Activated CD4-positive, alpha-beta T cell treated with anti-CD3 and anti-CD28 coated beads, Interleukin-2, amount 50 U/mL, for 48 hours (primary cell): ENCODE measurements at regions not wholly inside any gene's neighbourhood (a gene's known extent, or its start where the extent isn't known, plus 50 kb on each side); places are given as distances from the start of the nearest gene placed in this dataset.
"Not testable (repeated sequence)": the region's sequence is repeated elsewhere in the genome, so short reads cannot be mapped to it uniquely, and the experiment has no call there.

Source experiments
- DNase-seq, 2 experiments: peaks; one replicate each; pipeline ENCODE4 v3.0.0-alpha.2; 2020

DNA sequence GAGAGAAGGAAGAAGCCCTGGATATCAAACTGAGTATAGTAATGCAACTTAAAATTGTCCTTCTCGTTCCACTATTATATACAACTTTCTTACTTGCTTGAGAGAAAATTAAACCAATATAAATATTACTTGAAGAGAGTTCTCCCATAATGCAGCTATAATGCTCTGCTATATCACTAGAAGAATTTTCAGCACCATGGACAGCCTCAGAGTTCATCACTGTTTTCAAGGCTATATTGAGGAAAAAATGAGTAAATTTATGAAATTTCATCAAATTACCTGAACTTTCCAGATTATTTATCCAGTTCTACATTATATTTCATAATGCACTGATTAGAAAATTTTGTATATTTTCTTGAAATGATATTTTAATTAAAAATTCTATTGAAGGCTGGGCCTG, 1053.5 kb upstream of the FAM98A start:
- DNase-seq, result no peak

DNA sequence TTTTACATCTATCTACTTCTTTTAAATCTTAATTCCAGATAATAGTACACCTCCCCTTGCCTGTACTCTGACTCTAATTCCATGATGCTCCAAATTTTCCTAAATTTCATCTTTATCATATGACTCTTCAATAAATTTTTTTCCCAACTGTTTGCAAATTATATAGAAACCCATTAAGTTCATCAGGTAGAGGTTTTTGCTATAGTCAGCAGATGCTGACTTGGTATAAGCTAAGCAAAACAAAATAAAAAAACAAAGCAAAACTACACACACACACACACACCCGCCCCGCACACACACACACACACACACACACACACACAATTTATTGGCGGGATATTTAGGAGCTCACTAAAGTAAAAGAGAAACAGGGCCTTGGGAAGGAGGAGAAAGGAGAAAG, 1047.8 kb upstream of the FAM98A start:
- no peak for DNase-seq

- no peak for DNase-seq
Measured at GRCh38 chr2:34632327-34632726, 1033.2 kb upstream of the FAM98A start.

DNA sequence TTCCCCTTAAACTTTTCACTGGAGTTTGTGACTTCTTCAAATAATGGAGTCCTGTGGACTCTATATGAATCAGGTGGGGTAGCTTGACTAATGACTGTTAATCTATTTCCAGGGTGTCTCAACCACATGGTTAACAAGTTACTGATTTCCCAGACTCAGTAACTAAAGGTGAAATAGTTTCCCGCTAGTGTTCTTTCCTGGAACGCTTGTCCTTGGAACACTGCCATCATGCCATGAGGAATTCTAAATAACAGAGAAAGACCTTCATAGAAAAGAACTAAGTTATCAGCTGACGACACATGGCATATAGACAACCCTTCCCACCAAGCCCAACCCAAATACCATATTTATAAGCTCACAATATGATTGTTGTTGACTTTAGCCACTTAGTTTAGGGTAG, 1027.9 kb upstream of the FAM98A start:
- DNase-seq, result no peak

- DNase-seq, result no peak
Measured at GRCh38 chr2:34604164-34604563, 1005.1 kb upstream of the FAM98A start.

DNA sequence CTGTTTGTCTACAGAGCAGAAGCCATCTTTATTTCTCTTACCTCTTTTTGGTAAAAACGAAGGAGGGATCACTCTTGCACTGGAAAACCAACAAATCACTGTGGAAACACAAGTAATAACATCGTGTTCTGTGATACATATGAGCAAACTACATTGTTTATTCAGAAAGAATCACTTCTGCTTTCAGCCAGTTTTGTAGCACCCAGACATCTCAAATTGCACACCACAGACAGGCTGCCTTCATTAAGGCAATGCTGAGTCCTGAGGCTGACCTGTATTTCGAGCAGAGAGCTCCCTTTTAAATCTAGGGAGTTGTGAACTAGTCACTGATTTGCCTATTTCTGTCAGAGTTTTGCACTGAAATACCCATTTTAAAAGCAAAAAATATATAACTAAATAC, 1003.2 kb upstream of the FAM98A start:
- DNase-seq, result no peak

- no peak for DNase-seq
Measured at GRCh38 chr2:34601561-34601960, 1002.5 kb upstream of the FAM98A start.

- DNase-seq, result no peak
Measured at GRCh38 chr2:34578641-34579040, 979.5 kb upstream of the FAM98A start.

DNA sequence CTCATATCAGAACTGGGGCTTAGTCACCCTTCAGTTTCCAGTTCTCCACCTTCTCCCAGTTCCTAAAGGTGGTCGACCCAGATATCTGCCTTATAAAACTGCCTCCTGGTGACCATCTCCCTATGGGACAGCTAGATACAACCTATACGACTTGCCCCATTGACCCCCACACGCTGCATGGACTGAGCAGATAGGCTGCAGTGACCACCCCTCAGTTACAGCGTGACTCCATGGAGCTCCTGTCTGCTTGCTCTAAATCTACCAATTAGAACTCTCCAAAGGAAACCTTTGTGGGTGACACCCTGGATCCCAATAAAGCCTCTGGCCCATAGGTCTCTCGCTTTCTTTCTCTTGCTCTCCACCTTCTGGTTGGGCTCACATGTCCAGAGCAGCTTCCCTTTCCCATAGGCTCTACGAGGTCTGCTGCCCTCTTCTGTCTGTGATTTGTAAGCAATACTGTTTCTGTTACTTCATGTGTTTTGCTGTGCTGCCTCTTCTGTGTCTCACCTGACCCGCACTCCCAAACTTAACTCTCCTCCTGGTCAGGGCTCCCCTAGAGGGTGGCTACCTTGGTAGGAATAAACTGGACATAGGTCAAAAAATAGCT, 971.3 kb upstream of the FAM98A start:
- no peak for DNase-seq

DNA sequence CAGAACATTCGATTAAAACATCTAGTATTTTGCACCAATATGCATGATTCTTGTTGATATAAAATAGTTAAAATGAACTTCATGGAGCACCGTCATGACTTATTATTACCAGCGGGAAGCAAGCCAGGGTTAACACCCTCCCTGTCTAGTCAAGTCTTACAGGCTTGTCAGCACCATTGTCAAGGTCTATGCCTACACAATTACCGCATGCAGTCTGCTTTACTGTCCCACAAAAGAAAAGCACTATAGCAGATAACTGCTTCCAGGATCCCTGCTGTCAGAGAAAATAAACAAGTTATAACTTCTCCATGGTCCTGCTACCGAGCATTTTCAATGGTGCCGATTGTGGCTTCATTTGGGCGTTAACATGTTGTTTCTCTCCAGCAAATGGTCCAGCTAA, 968.0 kb upstream of the FAM98A start:
- no peak for DNase-seq

DNA sequence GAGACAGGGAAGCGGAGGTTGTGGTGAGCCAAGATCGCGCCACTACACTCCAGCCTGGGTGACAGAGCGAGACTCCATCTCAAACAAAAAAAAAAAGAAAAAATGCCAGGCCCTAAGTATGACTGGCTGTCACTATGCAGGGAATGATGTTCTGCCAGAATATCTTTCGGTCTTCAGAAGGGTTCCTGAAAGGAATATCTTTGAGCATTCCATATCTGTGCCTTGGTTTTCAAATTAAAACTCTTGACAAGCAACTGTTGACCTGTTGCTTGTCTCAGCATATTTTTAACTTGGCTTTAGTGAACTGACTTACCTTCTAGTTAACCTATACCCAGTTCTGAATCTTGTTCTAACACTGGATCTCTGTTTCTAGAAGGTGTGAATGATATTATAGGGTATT, 953.2 kb upstream of the FAM98A start:
- no peak for DNase-seq

DNA sequence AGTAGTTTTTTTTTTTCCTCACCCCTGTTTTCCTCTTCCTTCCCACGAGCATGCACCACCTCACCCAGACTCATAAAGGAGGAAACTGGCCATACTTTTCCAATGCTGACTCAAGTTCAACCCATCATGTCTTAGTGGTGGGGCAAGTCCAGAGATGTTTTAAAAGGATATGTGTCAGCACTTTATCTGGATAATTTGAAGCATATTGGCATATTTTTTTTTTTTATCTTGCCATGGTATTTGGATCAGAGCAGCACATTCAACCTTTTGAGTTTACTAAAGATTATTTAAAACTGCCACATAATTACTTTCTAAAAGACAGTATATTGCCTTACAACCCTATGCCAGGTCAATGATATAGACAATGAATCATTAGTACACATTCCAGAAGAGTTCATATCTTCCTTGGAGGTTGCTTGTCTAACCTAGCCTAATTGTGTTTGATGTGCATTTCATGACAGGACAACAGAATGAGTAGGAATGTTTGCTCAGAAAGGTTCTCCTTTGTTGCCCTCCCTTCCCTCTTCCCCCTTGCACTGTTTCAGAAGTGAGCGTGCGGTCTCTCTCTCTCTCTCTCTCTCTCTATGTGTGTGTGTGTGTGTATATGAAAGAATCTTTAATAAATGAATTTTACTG, 950.7 kb upstream of the FAM98A start:
- no peak for DNase-seq

- no peak for DNase-seq
Measured at GRCh38 chr2:34547900-34548299, 948.8 kb upstream of the FAM98A start.

DNA sequence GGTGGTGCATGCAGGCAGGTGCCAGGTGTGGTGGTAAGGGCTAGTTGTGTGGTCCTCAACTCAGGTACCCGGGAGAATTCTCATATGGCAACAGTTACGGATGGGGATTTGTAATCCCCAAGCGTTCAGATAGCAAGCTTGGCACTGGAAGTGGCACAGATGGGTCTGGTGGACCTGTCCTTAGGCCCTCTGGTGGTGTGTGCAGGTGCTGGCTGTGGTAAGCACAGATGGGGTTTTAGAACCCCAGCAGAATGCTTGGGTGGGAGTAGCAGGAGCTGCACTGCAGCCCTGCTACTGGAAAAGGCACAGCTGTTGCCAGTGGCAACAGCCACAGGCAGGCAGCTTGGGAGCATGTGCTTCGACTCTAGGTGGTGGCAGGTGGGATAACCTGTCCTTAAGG, 948.2 kb upstream of the FAM98A start:
- no peak for DNase-seq

DNA sequence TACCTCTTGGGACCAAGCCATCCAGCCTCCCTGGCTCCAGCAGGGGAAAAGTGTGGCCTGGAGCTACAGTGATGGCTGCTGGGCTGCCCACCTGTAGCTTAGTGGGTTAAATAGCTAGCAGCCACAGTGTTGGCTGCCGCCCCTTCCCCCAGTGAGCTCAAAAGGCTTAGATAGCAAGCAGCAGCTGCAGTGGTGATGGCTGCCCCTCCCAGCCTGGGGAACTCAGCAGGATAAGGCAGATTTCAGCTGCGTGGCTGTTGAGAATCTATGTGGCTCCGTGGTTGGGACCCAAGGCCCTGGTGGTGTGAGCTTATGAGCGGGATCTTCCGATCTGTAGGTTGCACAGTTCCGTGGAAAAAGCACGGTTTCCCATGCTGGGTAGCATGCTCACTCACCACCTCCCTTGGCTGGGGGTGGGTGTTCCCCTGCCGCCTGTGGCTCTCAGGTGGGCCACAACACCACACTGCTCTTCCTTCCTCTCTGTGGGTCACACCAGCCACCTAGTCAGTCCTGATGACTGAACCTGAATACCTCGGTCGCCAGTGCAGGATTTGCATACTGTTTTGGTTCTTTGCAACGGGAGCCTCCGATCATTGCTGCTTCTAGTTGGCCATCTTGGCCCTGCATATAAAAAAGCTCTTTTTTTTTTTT, 946.5 kb upstream of the FAM98A start:
- DNase-seq, result no peak

- DNase-seq, result no peak
Measured at GRCh38 chr2:34534761-34535160, 935.7 kb upstream of the FAM98A start.

GRCh38 chr2:34534341-34534740, 935.2 kb upstream of the FAM98A start:
- DNase-seq, result no peak

- DNase-seq, result no peak
Measured at GRCh38 chr2:34533585-34534183, 934.6 kb upstream of the FAM98A start.

DNA sequence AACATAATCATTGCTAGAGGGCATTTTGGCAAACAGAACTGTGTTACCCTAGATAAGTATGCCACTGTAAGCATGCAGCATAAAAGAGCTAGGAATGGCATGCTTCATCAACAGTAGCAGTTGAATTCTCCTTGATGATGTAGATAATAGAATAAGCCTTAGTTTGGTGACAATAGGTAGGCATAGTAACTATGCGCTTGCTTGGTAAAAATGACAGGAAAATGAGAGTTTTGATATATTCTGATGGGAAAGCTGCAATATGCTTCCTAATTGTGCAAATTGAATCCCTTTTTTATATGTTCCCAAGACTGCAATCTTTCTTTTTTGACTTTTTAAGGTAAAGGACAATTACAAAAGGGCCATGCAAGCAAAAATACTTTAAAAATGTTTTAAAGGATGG, 930.9 kb upstream of the FAM98A start:
- no peak for DNase-seq

DNA sequence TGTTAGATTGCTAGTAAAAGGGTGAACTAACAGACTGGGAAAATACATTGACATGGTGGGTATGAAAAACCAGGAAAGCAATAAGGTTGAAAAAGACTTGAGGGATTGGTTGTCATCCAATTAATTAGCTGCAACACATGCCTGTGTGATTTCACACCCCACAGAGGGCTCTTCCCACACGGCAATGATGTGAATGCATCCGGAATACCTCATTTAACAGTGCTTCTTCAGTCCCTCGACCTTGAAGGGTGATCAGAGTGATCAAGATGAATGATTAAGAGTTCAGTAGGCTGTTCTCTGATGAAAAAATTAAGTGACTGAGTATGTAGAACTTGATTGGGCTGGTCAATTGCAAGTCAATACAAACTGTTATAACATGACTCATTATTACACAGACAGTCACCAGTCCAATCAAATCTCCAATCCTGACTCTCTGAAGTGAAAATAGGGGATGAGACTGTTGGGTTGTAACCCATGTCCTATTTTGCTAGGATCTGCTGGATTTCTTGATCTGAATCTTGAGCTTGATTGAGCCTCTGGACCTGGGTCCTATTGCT, 924.9 kb upstream of the FAM98A start:
- no peak for DNase-seq

DNA sequence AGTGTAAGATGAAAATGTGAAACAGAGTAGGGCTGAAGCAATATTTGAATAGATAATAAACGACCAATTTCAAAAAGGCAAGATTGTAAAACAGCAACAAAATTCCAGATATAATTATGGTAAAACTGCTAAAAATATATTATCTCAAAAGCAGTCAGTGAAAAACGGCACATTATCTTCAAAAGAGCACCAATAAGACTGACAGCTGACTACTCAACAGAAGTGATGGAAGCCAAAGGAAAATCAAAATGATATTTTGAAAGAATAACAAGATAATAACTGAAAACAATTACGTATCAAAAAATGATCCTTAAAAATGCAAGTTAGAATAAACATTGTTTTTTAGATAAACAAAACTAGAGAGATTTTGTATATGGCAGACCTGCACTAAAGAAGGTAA, 920.6 kb upstream of the FAM98A start:
- DNase-seq, result no peak

GRCh38 chr2:34498561-34498960, 899.5 kb upstream of the FAM98A start:
- no peak for DNase-seq

DNA sequence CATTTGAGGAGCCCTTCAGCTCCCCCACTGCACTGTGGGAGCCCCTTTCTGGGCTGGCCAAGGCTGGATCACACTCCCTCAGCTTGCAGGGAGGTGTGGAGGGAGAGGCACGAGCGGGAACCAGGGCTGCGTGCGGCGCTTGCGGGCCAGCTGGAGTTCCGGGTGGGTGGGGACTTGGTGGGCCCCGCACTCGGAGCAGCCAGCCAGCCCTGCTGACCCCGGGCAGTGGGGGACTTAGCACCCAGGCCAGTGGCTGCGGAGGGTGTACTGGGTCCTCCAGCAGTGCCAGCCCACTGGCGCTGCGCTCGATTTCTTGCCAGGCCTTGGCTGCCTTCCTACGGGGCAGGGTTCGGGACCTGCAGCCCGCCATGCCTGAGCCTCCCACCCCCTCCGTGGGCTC, 895.1 kb upstream of the FAM98A start:
- DNase-seq, result not testable (repeated sequence)
